ENCODE measurements at regions not wholly inside any gene's neighbourhood (a gene's known extent, or its start where the extent isn't known, plus 50 kb on each side); places are given as distances from the start of the nearest gene placed in this dataset.
A peak's percentile ranks its signal among the peaks of the same experiment; 100 is the strongest.

DNA sequence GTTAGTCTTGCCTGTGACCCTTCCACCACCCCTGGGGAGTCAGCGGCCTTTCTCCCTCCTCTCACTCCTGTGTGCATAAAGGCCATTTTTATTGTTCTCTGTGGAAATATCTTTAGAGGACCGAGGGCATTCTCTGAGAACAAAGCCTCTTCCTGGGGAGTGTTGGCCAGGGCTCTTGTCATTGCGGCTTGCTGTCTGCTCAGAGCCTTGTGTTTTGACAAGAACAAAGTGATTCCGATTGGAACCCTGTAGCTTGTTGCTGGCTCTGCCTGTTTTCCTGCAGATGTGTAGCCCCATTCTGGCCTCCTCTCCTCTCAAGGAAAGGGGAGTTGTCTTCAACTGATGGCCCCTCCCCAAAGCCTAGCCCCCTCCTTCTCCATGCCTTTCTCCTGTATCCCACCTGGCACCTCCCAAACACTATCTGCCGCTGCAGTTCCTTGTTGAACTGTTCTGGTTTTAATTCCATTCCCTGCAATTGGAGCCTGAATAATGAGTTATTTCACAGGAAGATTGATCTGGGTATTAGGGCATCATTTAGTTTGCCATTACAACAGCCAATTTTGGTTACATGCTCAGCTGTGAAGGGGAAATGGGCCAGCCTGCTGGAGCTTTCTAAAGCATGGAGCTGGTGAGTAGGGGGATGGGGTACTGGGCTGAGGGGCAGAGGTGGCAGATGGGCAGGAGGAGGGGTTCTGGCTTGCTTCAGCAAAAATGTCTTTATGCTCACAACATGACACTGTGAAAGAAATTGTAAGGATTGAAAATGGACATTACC lies 252.5 kb downstream of the LRFN2 start:
- Histone ChIP-seq H3K27ac (no peak overlapping the region), H3K4me1 (no peaks in the 10 kb centered on the region), H3K9me3 (no peaks in the 10 kb centered on the region), H3K4me3 (no peak overlapping the region), H3K27me3 (no peaks in the 10 kb centered on the region), H3K36me3 (no peaks in the 10 kb centered on the region)
- intact Hi-C loops (cut with DNase I), result no loop called here
- no peak for DNase-seq (ENCODE audit: extremely low spot score in 2 of 2)
- TF ChIP-seq POLR2AphosphoS5 (IDR thresholded peaks at IDR 0.05; ENCODE audit: insufficient read depth in 1 of 2, low read depth in 1 of 2) (no peak), POLR2A (IDR thresholded peaks at IDR 0.05) (no peak), CTCF (IDR thresholded peaks at IDR 0.05) (no peak)

DNA sequence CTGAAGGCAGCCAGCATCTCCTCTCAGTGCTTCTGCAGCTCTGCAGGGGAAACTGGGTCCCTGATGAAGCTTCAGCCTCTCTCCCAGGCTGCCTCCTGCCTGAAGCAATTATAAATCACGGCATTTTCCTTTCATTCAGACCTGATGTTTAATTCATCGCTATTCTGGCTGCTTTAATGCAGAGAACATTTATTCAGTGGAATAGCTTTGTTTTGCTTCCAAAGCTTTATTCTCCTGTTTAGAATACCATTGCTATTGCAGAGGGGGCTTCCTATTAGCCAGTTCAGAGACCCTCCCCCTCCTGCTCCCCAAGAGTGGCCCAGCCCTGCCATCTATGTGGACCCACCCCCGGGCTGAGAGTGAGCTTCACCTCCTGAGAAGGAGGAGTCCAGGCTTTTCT lies 255.6 kb downstream of the LRFN2 start:
- Histone ChIP-seq H3K9me3 (no peaks in the 10 kb centered on the region), H3K27me3 (no peaks in the 10 kb centered on the region), H3K4me1 (no peaks in the 10 kb centered on the region), H3K4me3 (no peak overlapping the region), H3K36me3 (no peaks in the 10 kb centered on the region), H3K27ac (no peak overlapping the region)
- DNase-seq (ENCODE audit: extremely low spot score in 2 of 2), result no peak
- TF ChIP-seq CTCF (IDR thresholded peaks at IDR 0.05) (no peak), POLR2AphosphoS5 (IDR thresholded peaks at IDR 0.05; ENCODE audit: insufficient read depth in 1 of 2, low read depth in 1 of 2) (no peak), POLR2A (IDR thresholded peaks at IDR 0.05) (no peak)
- intact Hi-C loops (cut with DNase I), result no loop called here

DNA sequence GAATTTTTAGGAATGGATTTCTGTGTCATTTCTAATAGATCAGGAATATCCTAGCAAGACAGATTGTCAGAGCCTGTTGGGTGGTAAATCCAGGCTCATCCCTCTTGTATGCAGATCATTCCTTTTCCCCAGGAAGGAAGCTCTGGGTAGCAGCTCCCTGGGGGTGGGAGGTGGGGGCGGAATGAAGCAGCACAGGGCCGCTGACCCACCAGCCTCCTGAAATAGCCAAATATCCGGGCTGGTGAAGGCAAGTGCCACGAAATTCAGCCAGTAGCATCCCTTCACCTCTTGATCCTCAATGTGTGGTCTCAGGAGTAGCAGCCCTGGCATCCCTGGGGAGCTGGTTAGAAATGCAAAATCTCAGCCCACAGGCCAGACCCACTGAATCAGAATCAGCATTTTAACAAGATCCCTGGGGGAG lies 256.9 kb downstream of the LRFN2 start:
- no peaks in the 10 kb centered on the region for H3K4me1 ChIP-seq
- intact Hi-C loops (cut with DNase I), result no loop called here
- H3K27me3 ChIP-seq, result no peaks in the 10 kb centered on the region
- TF ChIP-seq CTCF (IDR thresholded peaks at IDR 0.05), result no peak
- TF ChIP-seq POLR2A (IDR thresholded peaks at IDR 0.05), result no peak
- TF ChIP-seq POLR2AphosphoS5 (IDR thresholded peaks at IDR 0.05; ENCODE audit: insufficient read depth in 1 of 2, low read depth in 1 of 2), result no peak
- no peaks in the 10 kb centered on the region for H3K9me3 ChIP-seq
- H3K27ac ChIP-seq, result no peak overlapping the region
- no peaks in the 10 kb centered on the region for H3K36me3 ChIP-seq
- DNase-seq (ENCODE audit: extremely low spot score in 2 of 2), result no peak
- no peak overlapping the region for H3K4me3 ChIP-seq

GRCh38 chr6:40328986-40329545 lies 258.1 kb downstream of the LRFN2 start:
- intact Hi-C loops (cut with DNase I), result loop anchor here (10.0 kb wide), 1 partner anchor 974 kb away; no protein-coding TSS in a partner anchor
- H3K4me1 ChIP-seq, result no peaks in the 10 kb centered on the region
- H3K4me3 ChIP-seq, result no peak overlapping the region
- no peak overlapping the region for H3K27ac ChIP-seq
- TF ChIP-seq POLR2AphosphoS5 (IDR thresholded peaks at IDR 0.05; ENCODE audit: insufficient read depth in 1 of 2, low read depth in 1 of 2) (no peak), CTCF (IDR thresholded peaks at IDR 0.05) (no peak), POLR2A (IDR thresholded peaks at IDR 0.05) (no peak)
- no peak for DNase-seq (ENCODE audit: extremely low spot score in 2 of 2)
- H3K36me3 ChIP-seq, result no peaks in the 10 kb centered on the region
- H3K27me3 ChIP-seq, result no peaks in the 10 kb centered on the region
- H3K9me3 ChIP-seq, result no peaks in the 10 kb centered on the region

GRCh38 chr6:40328386-40328985 lies 258.7 kb downstream of the LRFN2 start:
- no peaks in the 10 kb centered on the region for H3K9me3 ChIP-seq
- H3K27ac ChIP-seq, result no peak overlapping the region
- TF ChIP-seq POLR2A (IDR thresholded peaks at IDR 0.05), result no peak
- no peak for TF ChIP-seq POLR2AphosphoS5 (IDR thresholded peaks at IDR 0.05; ENCODE audit: insufficient read depth in 1 of 2, low read depth in 1 of 2)
- peak in 2 of 3 experiments; percentile 25 to 27 for TF ChIP-seq CTCF (IDR thresholded peaks at IDR 0.05)
- intact Hi-C loops (cut with DNase I), result loop anchor here (10.0 kb wide), 1 partner anchor 974 kb away; no protein-coding TSS in a partner anchor
- H3K4me3 ChIP-seq, result no peak overlapping the region
- H3K27me3 ChIP-seq, result no peaks in the 10 kb centered on the region
- H3K4me1 ChIP-seq, result no peaks in the 10 kb centered on the region
- DNase-seq (ENCODE audit: extremely low spot score in 2 of 2), result no peak
- no peaks in the 10 kb centered on the region for H3K36me3 ChIP-seq
